Left ventricle myocardium inferior (tissue), 1 donor: ENCODE measurements at regions not wholly inside any gene's neighbourhood (a gene's known extent, or its start where the extent isn't known, plus 50 kb on each side); places are given as distances from the start of the nearest gene placed in this dataset.

Experiments used
- DNase-seq: peaks from one replicate; pipeline ENCODE4 v3.0.0-alpha.2; 2020
- H3K27ac ChIP-seq: fragments of 200-600 bp; replicated peaks from 2 replicates; pipeline ENCODE4 v1.8.0; 2021
- H3K27me3 ChIP-seq: fragments of 200-600 bp; 2 replicates; pipeline ENCODE4 v1.8.0; 2021; ENCODE audit warnings: low read depth
- H3K36me3 ChIP-seq: fragments of 200-600 bp; 2 replicates; pipeline ENCODE4 v1.8.0; 2021
- H3K4me1 ChIP-seq: fragments of 200-600 bp; 2 replicates; pipeline ENCODE4 v1.8.0; 2021
- H3K4me3 ChIP-seq: fragments of 200-600 bp; 2 replicates; pipeline ENCODE4 v1.8.0; 2021; ENCODE audit warnings: mild to moderate bottlenecking, moderate library complexity
- H3K9me3 ChIP-seq: fragments of 200-600 bp; replicated peaks from 2 replicates; pipeline ENCODE4 v1.8.0; 2021
- intact Hi-C: fragments of 100-400 bp; cut with micrococcal nuclease; formaldehyde crosslinking; loops from one replicate; pipeline ENCODE4 v1.11.0; 2022
- TF ChIP-seq, protein P1 (sequence below): fragments of 200-600 bp; IDR thresholded peaks from 2 replicates; pipeline ENCODE4 v1.8.0; 2021; ENCODE audit warnings: antibody characterized with exemption, mild to moderate bottlenecking, borderline replicate concordance
- donor health status: DM: no; HTN: yes; CAD: no; lungs with severe emphysema.

DNA sequence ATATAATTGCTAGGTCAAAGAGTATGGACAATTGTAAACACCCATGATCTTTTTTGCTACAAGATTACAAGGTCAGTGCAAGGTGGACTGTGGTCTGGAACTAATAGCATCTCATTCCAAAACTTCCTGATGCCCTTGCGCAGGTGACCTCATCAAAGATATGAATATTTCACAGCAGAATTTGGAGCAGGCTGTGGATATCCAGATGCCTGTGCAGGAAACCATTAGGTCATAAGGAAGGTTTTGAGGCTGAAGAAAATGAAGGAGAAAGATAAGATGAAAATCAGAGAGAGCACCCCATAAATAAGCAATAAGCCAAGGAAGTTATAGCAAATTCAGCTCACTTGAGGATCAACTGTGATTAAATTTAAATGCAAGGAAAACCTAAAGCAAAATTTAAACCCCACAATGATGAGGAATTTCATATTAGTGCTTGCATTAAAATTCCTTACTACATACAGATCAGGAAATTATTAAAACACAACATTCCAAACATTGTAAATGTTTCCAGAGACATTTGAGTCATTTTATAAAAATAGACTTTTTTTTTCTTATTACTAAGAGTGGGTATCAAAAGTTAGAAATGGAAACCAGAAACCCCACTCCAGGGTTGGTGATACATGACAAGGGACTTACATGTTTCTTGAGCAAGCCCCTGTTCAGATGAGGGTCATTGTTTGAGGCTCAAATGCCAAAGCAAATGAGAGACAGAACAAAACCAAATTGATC is 100.7 kb upstream of the FAM9C start:
- no peak overlapping the region for H3K27ac ChIP-seq
- H3K27me3 ChIP-seq = no peaks in the 10 kb centered on the region
- DNase-seq = no peak
- H3K4me3 ChIP-seq = no peak overlapping the region
- intact Hi-C loops = no loop called here
- TF ChIP-seq, protein P1, sequence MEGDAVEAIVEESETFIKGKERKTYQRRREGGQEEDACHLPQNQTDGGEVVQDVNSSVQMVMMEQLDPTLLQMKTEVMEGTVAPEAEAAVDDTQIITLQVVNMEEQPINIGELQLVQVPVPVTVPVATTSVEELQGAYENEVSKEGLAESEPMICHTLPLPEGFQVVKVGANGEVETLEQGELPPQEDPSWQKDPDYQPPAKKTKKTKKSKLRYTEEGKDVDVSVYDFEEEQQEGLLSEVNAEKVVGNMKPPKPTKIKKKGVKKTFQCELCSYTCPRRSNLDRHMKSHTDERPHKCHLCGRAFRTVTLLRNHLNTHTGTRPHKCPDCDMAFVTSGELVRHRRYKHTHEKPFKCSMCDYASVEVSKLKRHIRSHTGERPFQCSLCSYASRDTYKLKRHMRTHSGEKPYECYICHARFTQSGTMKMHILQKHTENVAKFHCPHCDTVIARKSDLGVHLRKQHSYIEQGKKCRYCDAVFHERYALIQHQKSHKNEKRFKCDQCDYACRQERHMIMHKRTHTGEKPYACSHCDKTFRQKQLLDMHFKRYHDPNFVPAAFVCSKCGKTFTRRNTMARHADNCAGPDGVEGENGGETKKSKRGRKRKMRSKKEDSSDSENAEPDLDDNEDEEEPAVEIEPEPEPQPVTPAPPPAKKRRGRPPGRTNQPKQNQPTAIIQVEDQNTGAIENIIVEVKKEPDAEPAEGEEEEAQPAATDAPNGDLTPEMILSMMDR = no peak
- H3K36me3 ChIP-seq = no peaks in the 10 kb centered on the region
- no peaks in the 10 kb centered on the region for H3K4me1 ChIP-seq
- H3K9me3 ChIP-seq = no peaks in the 10 kb centered on the region

DNA sequence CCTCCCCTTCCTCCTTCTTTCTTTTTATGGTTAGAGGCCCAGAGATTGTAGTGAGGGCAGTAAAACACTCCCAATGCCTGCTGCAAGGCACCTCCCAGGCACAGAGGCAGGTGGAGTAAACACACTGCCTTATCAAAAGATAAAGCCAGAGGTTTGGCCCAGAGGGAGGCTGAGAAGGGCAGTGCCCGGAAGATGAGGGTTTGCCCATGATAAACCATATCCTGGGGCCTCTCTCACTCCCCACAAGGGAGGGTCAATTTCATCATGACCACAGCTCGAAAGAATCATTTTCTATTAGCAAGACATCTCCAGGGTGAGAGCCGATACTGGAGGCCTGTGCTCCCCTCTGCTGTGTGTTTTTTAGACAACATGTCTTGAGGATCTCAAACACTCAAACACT is 98.5 kb upstream of the FAM9C start:
- H3K36me3 ChIP-seq = no peaks in the 10 kb centered on the region
- intact Hi-C loops = no loop called here
- H3K4me1 ChIP-seq = no peaks in the 10 kb centered on the region
- no peaks in the 10 kb centered on the region for H3K27me3 ChIP-seq
- no peak overlapping the region for H3K27ac ChIP-seq
- no peak for DNase-seq
- H3K4me3 ChIP-seq = no peak overlapping the region
- TF ChIP-seq, protein P1 = no peak
- no peaks in the 10 kb centered on the region for H3K9me3 ChIP-seq

DNA sequence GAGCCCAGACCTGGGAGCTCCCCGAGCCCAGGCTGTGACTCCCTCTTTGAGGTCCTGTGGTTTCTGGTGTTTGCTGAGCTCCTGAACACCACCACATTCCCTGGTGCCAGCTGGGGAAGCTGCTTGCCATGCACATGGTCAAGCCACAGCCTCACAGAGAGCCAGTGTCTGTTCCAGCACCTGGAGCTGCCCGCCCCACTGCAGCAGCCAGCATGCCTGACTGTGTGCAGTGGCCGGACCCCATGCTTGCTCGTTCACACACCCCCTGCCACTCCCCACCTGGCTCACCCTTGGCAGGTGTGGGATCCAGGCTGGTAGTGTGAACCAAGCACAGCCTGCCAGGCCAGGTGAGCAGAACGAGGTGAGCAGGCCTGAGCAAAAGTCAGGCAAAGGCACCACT is 95.6 kb upstream of the FAM9C start:
- Histone ChIP-seq H3K4me1 (no peaks in the 10 kb centered on the region), H3K27me3 (no peaks in the 10 kb centered on the region), H3K4me3 (no peak overlapping the region), H3K27ac (no peak overlapping the region), H3K9me3 (no peaks in the 10 kb centered on the region), H3K36me3 (no peaks in the 10 kb centered on the region)
- intact Hi-C loops = no loop called here
- TF ChIP-seq, protein P1 = no peak
- no peak for DNase-seq

DNA sequence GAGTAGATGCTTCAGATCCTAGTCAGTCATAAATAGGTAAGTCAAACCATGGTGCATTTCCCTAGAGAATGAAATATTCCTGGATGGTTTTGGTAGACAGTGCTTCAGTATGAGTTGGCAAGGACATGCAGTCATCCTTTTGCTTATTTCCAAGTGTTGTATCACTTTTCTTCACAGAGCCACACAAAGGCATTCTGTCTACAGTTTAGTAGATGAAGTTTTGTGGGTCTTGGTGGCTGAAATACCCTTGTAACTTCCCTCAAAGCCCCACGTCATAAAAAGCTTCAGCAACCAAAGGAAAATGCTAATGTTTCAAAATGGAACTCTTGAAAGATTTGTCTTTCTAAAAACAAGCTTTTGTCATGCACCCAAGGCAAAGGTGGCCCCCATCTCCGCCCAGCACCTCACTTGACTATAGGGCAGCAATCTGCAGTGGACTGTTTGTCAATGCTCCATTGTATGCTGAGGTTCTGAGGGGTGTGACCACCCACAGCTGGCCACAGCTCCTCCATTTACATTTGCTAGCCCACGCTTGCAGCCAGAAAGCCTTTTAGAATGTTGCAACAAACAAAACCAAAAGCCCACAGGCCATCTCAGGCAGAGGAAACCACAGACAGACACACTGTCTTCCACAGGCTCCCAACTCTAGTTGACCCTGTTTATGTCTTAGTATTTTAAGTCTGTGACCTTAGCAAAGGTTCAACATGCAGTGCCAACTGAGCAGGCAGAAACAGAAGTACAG is 87.1 kb upstream of the FAM9C start:
- no peaks in the 10 kb centered on the region for H3K36me3 ChIP-seq
- H3K27ac ChIP-seq = no peak overlapping the region
- no peak for DNase-seq
- no peak overlapping the region for H3K4me3 ChIP-seq
- no peaks in the 10 kb centered on the region for H3K9me3 ChIP-seq
- H3K4me1 ChIP-seq = peaks cover 4% of the 10 kb centered on the region
- intact Hi-C loops = no loop called here
- TF ChIP-seq, protein P1 = no peak
- no peaks in the 10 kb centered on the region for H3K27me3 ChIP-seq

DNA sequence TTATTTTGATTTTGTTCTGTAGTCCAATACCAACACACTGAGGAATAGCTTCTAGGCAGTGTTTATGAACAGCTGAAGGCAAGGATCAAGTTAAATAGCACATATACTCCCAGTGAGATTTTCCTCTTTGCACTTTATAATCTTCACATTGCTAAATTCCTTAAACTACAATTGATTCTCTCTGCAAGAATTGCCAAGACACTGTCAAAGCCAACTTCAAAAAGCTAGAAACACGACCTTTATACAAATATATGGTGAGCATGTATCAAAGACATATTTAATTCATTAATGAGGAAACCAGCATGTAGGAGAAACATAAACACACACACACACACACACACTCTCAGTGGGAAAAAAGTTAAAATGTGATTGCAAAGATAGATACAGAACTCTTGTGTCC is 86.4 kb upstream of the FAM9C start:
- TF ChIP-seq, protein P1 = no peak
- peaks cover 4% of the 10 kb centered on the region for H3K4me1 ChIP-seq
- intact Hi-C loops = no loop called here

More for the DNA sequence above, 86.4 kb upstream of the FAM9C start:
- Histone ChIP-seq H3K36me3 (no peaks in the 10 kb centered on the region), H3K4me3 (no peak overlapping the region), H3K9me3 (no peaks in the 10 kb centered on the region), H3K27ac (no peak overlapping the region), H3K27me3 (no peaks in the 10 kb centered on the region)
- no peak for DNase-seq
